ENCODE measurements at regions not wholly inside any gene's neighbourhood (a gene's known extent, or its start where the extent isn't known, plus 50 kb on each side); places are given as distances from the start of the nearest gene placed in this dataset.

GRCh38 chr5:8907168-8907868, 638.6 kb downstream of the SEMA5A start:
- FAIRE-seq (no peak), DNase-seq (ENCODE audit: insufficient read length, low spot score) (no peak)
- no peak for TF ChIP-seq CTCF (IDR thresholded peaks at IDR 0.05; ENCODE audit: insufficient read depth, missing control alignments)

GRCh38 chr5:8908055-8908683, 637.7 kb downstream of the SEMA5A start:
- FAIRE-seq (no peak), DNase-seq (ENCODE audit: insufficient read length, low spot score) (no peak)
- peak; percentile 29 for TF ChIP-seq CTCF (IDR thresholded peaks at IDR 0.05; ENCODE audit: insufficient read depth, missing control alignments)

- DNase-seq (ENCODE audit: insufficient read length, low spot score) (no peak), FAIRE-seq (no peak)
- no peak for TF ChIP-seq CTCF (IDR thresholded peaks at IDR 0.05; ENCODE audit: insufficient read depth, missing control alignments)
Measured at GRCh38 chr5:8912106-8912505, 633.8 kb downstream of the SEMA5A start.

- no peak for FAIRE-seq
- no peak for TF ChIP-seq CTCF (IDR thresholded peaks at IDR 0.05; ENCODE audit: insufficient read depth, missing control alignments)
Measured at GRCh38 chr5:8913522-8913921, 632.4 kb downstream of the SEMA5A start.

GRCh38 chr5:8919096-8919495, 626.8 kb downstream of the SEMA5A start:
- DNase-seq (ENCODE audit: insufficient read length, low spot score) (no peak), FAIRE-seq (no peak)
- no peak for TF ChIP-seq CTCF (IDR thresholded peaks at IDR 0.05; ENCODE audit: insufficient read depth, missing control alignments)

More at GRCh38 chr5:8913522-8913921, 632.4 kb downstream of the SEMA5A start:
- DNase-seq (ENCODE audit: insufficient read length, low spot score): no peak

GRCh38 chr5:8923526-8923925, 622.3 kb downstream of the SEMA5A start:
- DNase-seq (ENCODE audit: insufficient read length, low spot score): no peak
- TF ChIP-seq CTCF (IDR thresholded peaks at IDR 0.05; ENCODE audit: insufficient read depth, missing control alignments): no peak
- FAIRE-seq: no peak

All from D721Med (cell line).